HG02852 (cell line): ENCODE measurements at regions not wholly inside any gene's neighbourhood (a gene's known extent, or its start where the extent isn't known, plus 50 kb on each side); places are given as distances from the start of the nearest gene placed in this dataset.
A peak's percentile ranks its signal among the peaks of the same experiment; 100 is the strongest.
"Not testable (repeated sequence)": the region's sequence is repeated elsewhere in the genome, so short reads cannot be mapped to it uniquely, and the experiment has no call there.

Experiments
- ATAC-seq: cut with Tn5 transposase; IDR thresholded peaks from one replicate; pipeline ENCODE4 v1.9.1; 2021; ENCODE audit warnings: mild to moderate bottlenecking, moderate library complexity; ENCODE audit not compliant: unreplicated experiment

DNA sequence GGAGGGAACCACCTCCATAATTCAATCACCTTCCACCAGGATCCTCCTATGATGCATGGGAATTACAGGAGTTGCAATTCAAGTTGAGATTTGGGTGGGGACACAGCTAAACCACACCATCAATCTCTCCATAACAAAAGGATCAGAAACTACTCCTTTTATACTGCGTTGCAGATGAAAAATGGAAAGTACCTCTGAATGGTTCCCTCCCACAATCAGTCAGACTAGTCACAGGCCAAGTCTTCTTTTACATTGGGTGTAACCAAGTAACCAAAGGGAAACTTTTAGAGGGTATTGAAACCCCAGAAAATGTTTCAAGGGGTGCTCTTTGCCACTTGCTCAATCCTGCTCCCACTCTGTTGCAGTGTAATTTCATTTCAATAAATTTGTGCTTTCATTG, 504.3 kb upstream of the CNTN3 start:
- no peak for ATAC-seq

- ATAC-seq: no peak
These were observed 512.1 kb upstream of the CNTN3 start for GRCh38 chr3:75126556-75126955.

DNA sequence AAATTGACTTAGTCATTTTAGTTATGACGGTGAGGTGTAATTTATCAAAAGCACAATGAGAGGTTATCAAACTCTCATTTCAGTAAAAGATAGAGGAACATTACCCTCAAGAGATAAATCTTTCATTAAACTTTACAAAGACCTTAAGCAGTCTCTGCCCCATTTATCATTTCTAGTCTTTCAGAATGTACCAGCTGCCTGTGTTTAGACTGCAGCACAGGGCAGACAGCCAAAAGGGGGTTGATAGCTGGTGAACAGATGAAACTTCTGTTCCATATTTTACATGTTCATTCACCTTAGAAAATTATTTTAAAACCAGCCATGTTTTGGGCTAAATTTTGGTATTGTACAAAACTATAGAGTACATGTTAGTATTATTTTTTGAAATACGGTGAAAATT, 514.6 kb upstream of the CNTN3 start:
- no peak for ATAC-seq

DNA sequence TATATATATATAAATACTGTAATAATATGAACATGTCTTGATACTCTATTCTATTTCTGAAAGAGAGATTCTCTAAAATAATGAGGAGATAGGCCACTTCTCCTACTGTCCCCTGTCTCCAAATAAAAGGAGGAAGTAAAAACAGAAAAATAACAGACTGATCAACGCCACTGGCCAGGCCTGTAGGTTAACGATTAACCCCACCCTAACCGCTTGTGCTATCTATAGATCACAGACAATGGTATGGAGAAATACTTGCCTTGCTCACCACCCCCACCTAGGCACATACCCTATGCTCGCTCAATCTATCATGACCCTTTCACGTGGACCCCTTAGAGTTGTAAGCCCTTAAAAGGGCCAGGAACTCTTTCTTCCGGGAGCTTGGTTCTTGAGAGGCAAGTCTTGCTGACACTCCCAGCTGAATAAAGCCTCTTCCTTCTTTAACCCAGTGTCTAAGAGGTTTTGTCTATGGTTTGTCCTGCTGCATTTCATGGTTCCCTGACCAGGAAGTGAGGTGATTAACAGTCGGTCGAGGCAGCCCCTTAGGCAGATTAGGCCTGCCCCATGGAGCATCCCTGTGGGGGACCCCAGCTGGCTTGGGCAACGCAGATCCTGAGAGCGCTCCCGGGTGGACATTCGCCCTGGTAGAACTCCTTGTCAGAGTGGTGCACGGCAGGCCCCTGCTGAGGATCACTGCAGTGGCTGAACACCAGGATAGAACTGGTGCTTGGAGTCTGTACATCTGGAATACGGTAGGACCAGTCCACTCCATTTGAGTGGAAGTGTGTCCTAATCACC, 521.8 kb upstream of the CNTN3 start:
- no peak for ATAC-seq

DNA sequence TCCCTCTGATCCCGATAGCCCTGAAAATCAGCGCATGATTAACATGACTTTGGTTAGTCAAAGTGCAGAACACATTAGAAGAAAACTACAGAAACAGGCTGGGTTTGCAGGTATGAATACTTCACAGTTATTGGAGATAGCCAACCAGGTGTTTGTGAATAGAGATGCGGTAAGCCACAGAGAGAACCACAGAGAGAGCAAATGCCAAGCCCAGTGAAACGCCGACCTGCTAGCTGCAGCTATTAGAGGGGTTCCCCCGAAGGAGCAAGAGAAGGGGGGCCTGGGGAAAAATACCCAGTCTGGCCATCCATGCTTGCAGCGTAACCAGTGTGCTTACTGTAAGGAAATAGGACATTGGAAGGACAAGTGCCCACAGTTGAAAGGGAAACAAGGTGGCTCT, 523.9 kb upstream of the CNTN3 start:
- no peak for ATAC-seq

- no peak for ATAC-seq
These were observed 523.1 kb upstream of the FRG2C start for GRCh38 chr3:75140904-75141615.

DNA sequence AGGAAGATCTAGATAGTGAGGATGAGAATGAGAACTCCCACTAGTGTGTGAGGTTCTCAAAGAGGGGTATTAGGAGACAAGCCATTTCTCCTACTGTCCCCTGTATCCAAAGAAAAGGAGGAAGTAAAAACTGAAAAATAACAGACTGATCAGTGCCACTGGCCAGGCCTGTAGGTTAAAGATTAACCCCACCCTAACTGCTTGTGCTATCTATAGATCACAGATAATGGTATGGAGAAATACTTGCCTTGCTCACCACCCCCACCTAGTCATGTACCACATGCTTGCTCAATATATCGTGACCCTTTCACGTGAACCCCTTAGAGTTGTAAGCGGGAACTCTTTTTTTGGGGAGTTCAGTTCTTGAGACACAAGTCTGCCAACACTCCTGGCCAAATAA, 519.7 kb upstream of the FRG2C start:
- no peak for ATAC-seq

GRCh38 chr3:75171630-75172230, 492.4 kb upstream of the FRG2C start:
- ATAC-seq: no peak

- ATAC-seq: peak; percentile 34
These were observed 487.2 kb upstream of the FRG2C start for GRCh38 chr3:75176937-75177336.

DNA sequence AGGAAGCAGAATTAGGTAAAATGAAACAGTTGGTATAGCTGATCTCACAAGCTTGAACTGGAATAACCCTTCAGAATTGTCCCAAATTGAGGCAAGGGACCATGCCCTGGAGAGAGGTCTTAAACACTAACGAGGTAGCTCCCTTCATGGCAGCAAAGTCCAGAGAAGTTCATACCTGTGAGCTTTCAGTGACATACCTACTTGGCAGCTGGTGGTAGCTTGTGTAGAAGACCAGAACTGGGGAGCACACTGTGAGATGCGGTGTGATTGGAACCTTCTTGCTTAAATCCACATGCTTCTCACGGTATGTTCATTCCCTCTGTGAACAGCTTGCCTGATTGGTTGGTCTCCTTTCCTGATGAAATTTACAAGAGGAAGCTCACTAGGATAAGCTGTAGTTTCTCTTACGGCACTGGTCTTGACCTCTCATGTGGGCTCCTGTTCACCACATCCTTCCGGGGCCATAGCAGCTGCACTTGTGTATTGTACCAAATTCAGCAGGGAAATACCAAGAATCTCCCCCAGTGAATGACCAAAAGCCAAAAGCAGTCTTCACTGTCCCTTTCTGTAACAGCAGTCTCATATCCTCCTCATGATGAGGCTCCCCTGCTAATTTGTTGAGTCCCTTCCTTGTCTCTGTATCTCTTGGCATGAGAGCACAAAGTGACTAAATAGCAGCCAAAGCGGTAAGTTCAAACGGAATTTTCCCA, 483.7 kb upstream of the FRG2C start:
- peak; percentile 71 for ATAC-seq

DNA sequence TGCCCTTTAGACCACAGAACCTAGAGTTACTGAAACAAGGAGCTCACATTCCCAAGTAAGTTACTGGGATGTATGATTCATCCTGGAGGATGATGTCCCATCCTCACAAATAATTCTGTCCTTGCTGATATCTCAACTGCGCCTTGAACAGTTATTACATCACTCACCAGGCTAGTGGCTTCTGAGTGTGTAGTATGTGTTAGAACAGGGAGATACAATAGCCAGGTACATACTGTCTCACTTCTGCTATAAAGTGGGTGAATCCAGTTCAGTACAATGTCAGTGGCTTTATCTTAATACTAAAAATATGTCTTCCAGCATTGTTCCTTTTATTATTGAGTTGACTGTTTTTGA, 483.2 kb upstream of the FRG2C start:
- ATAC-seq: peak; percentile 24

DNA sequence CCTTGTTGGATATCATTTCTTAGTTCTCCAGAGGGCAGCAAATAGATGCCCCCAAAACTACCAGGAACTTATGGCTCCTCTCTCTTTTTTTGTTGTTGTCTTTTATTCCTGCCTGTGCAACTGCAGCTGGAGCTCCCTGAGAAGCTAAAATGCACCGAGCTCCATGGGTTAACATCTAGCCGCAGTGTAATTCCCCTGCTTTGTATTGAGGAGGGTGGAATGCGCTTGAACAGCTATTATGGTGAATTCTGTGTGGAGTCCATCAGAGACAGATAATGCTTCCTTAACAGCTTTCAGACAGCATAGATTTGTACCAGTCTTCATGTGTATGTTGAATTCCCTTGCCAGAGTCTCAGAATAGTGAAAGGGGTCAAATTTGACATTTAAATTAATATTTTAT, 475.2 kb upstream of the FRG2C start:
- ATAC-seq: no peak

- ATAC-seq: peak; percentile 79
These were observed 471.9 kb upstream of the FRG2C start for GRCh38 chr3:75192146-75192616.

- no peak for ATAC-seq
These were observed 470.3 kb upstream of the FRG2C start for GRCh38 chr3:75193797-75194196.

DNA sequence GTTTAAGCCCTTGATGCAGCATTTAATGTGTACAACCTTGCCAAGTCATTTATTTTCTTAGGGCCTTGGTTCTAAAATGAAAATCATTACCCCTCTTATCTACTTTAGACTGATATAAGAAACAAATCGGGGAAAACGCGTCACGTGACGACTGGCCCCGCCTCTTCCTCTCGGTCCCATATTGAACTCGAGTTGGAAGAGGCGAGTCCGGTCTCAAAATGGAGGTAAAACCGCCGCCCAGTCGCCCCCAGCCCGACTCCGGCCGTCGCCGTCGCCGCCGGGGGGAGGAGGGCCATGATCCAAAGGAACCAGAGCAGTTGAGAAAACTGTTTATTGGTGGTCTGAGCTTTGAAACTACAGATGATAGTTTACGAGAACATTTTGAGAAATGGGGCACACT, 449.8 kb upstream of the FRG2C start:
- not testable (repeated sequence) for ATAC-seq

DNA sequence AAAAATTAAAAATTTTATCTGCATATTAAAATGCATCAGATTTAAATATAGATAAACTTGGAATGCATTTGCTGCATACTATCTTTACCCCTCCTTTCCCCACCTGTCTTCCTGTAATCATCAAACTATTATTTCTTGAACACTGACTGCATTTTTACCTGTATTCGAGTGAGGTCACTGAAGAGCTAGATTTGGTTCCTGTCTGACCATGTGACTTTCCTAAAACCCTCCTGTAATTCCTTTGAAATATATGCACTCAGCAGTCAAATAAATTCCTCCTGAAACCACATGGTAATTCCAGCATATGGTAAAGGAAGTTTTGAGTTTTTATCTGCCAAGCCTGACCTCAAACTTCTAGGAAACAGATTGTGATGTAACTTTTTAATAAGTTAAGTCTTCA, 445.6 kb upstream of the FRG2C start:
- ATAC-seq: no peak

GRCh38 chr3:75220932-75221331, 443.2 kb upstream of the FRG2C start:
- ATAC-seq: no peak

DNA sequence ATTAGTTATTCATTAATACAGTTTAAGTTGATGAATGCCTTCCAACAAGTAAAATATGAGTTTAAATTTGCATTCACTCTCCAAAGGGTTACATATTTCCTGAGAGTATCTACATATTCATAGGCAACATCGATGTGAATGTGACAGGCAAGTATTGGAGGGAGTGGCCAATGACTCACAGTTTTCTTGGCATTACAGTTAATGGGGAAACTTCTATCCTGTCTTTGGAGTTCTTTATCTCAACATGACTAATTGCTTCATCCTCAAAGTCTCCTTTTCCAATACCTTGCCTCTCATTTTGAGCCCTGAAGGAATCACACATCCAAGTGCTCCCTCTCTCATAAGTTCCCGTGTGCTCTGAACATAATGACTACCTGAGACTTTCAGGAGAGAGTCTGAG, 439.7 kb upstream of the FRG2C start:
- no peak for ATAC-seq

DNA sequence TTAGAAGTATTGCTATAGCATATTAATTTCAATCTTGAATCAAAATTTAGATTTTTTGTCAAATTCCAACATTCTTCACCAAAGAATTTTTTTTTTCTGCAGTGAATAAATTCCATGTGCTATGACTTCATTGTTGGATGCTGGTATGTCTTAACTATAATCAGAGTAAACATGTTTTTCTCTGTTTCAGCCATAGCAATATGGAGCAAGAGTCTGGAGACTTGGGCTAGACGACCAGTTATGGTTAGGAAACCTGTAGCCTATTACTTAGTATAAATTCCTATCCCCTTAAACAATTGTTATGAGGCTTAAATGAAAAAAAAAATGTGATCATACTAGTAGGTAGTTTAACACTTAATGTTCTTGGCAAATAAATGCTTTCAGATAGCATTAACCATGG, 431.9 kb upstream of the FRG2C start:
- ATAC-seq: no peak

DNA sequence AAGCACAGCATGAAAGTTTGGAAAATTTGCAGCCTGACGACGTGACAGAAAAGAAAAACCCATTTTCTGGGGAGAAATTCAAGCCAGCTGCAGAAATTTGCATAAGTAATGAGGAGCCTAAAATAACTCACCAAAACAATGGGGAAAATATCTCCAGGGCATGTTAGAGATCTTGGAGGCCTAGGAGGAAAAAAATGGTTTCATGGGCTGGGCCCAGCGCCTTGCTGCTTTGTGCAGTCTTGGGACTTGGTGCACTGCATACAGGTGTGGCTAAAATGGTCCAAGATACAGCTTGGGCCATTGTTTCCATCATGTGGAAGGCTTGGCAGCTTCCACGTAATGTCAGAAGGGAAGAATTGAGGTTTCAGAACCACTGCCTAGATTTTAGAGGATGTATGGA, 428.5 kb upstream of the FRG2C start:
- ATAC-seq: no peak

- ATAC-seq: no peak
These were observed 427.1 kb upstream of the FRG2C start for GRCh38 chr3:75237053-75237452.
